Epithelial cell of esophagus (primary cell): ENCODE measurements at regions not wholly inside any gene's neighbourhood (a gene's known extent, or its start where the extent isn't known, plus 50 kb on each side); places are given as distances from the start of the nearest gene placed in this dataset.
A peak's percentile ranks its signal among the peaks of the same experiment; 100 is the strongest.

Experiments used
- DNase-seq: peaks from one replicate; pipeline ENCODE4 v3.0.0; 2010; ENCODE audit warnings: low read depth
- H3K4me3 ChIP-seq: 2 replicates; pipeline ENCODE4 v1.5.1; 2011; ENCODE audit warnings: mild to moderate bottlenecking, low read length, control low read depth
- CTCF ChIP-seq: IDR thresholded peaks from 2 replicates; pipeline ENCODE4 v1.5.1; 2011; ENCODE audit warnings: low read depth, mild to moderate bottlenecking, low read length, control low read depth, inconsistent platforms; ENCODE audit not compliant: insufficient read depth; ENCODE audit errors: missing control alignments

- no peak for TF ChIP-seq CTCF
- DNase-seq: no peak
- no peak overlapping the region for H3K4me3 ChIP-seq
Observed at GRCh38 chr6:9612489-9612888, 802.4 kb downstream of the TFAP2A start.

- H3K4me3 ChIP-seq: no peak overlapping the region
- no peak for TF ChIP-seq CTCF
- no peak for DNase-seq
Observed at GRCh38 chr6:9610620-9611415, 804.1 kb downstream of the TFAP2A start.

- TF ChIP-seq CTCF: no peak
- DNase-seq: no peak
- H3K4me3 ChIP-seq: no peak overlapping the region
Observed at GRCh38 chr6:9606435-9607134, 808.3 kb downstream of the TFAP2A start.

GRCh38 chr6:9594746-9595145 is 820.1 kb downstream of the TFAP2A start:
- TF ChIP-seq CTCF: no peak
- H3K4me3 ChIP-seq: no peak overlapping the region
- no peak for DNase-seq

- TF ChIP-seq CTCF: no peak
- peak; percentile 77 for DNase-seq
- no peak overlapping the region for H3K4me3 ChIP-seq
Observed at GRCh38 chr6:9593554-9593953, 821.3 kb downstream of the TFAP2A start.

- no peak for TF ChIP-seq CTCF
- DNase-seq: peak; percentile 32
- no peak overlapping the region for H3K4me3 ChIP-seq
Observed at GRCh38 chr6:9583753-9584352, 831.0 kb downstream of the TFAP2A start.
